ENCODE measurements at regions not wholly inside any gene's neighbourhood (a gene's known extent, or its start where the extent isn't known, plus 50 kb on each side); places are given as distances from the start of the nearest gene placed in this dataset.
"Not testable (repeated sequence)": the region's sequence is repeated elsewhere in the genome, so short reads cannot be mapped to it uniquely, and the experiment has no call there.

DNA sequence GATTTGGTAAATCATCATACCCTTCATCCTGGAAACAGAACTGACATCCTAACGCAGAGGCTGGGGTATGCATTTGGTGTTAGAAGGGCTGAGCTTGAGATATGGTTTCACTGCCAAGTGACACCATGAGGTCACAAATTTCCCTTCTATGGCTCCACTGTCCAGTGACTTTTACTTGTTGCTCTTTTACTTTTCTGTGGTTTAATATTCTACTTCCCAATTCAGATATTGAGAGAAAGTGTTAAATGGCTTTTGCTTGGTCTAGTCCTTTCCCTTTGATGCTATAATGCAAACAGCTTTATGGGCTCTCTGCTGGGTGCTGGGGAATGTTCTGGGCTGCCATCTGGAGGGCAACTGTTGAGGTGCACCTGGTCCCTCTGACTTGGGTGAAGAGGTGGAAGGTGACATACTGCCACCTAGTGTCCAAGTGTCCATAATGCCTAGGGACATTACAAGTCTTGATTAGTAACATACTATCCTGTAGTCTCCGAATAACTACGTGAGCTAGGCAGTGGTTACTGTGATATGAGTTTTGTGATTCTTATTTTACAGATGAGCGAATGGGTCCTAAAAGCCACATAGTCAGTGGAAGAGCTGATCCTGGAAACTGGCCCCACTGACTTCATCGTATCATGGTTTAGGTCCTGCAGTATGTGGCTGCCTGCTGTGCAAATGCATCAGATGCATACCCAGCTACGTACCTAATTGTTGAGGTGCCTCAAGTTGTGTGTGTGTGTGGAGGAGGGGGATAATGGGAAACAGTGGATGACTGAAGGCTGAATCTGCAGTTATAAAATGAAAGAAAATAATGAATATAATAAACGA is 149.1 kb upstream of the RAG2 start:
- peak in 53 of 56 donors; percentile 2 to 90 (median 53) for DNase-seq

DNA sequence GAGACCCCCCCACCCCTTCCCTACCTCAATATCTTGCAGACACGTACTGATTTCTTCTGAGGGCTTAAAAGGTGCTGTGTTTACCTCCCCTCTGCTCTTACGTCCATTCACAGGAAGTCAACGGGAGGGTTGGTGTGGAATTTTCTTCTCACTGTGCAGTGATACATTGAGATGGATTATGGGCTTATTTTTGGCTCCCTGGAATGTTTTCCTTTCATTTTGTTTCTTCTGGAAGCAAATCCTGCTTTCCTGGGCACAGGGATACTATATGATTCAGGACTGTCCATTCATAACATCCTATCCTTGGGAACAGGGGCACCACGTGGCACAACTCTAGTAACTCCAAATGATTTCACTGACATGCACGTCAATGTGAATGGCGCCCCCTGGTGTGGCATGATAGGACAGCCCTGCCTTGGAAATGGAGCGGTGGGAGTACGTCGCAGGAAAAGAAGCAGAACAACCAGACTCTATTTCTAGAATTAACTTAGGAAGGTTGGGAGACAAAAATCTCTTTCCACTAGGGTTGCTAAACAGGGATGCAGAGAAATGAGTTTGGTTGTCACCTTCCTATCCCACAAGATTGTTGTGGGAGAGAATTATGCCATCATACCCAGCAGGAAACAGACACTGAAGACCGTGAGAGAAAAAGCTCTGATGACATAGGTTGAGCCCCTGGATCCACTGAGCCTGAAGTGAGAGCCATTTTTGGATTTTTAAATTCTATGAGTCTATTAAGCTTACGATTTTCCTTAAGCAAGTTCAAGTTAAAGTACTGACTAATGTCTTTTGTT is 146.5 kb upstream of the RAG2 start:
- peak in 45 of 56 donors; percentile 1 to 75 (median 17) for DNase-seq

DNA sequence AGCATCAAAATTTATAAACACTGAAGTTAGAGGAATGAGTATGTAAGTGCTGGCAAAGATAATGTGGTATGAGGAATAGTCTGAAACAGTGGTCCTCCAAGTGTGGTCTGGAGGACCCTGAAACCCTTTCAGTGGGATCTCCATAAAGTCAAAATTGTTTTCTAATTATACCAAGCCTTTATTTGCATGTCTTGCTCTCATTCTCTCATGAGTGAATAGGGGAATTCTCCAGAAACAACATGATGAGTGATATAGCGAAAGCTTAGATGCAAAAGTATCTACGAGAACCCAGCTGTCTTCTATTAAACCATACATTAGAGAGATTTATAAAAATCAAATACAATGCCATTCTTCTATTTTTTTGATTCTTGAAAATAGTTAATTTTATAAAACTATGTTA is 145.0 kb upstream of the RAG2 start:
- no peak for DNase-seq

DNA sequence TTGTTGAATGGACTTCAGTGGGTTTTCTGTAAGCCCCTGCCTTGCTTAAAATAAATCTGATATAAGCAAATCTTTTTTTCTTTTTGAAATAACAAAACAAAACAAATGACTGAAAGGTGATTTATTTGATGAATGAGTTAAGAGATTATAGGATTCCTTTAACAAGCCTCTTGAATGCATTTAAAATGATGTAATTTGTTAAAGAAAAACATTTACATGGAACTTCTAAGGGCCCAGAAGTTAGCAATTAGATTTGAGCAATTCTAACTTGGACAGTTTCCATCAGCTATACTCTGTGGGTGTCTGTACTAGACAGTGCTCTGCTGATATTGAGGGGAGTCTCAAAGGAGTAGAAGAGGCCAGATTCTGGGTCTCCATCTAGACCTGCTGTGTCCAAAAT is 143.5 kb upstream of the RAG2 start:
- no peak for DNase-seq

DNA sequence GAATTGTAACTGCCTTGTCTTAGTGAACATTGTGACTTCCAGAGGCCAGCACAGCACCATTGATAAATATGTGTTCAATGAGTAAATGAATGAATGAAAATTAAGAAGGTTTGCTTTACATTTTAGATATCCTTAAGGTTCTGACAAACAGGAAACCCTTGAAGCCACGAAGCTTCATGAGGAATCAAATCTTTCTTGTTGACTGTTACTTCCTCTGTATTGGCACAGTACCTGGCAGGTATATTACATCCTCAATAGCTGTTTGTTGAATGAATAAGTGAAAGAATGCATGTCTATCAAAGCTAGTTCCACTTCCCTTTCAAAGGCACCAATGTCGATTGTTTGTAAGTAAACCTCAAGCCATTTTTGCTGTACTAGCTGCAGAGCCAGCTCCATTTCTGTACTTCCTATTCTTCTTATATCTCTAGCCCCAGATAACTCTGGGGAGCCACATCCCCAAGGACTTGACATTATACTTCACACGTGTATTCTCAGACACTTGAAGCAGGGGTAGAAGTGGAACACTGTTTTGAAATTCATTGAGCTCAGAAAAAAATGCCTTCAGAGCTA is 140.3 kb upstream of the RAG2 start:
- no peak for DNase-seq

DNA sequence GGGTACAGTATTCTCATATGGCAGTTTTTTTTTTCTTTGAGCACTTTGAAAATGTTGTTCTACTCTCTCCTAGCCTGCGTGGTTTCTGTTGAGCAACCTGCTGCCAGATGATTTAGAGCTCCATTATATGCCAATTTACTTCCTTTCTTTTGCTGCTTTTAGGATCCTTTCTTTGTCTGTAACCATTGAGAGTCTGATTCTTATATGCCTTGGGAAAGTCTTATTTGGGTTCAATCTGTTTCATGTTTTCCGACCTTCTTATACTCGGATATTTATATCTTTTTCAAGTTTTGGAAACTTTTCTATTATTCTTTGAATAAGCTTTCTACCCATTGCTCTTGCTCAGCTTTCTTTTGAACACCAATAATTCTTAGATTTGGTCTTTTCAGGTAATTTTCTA is 138.1 kb upstream of the RAG2 start:
- DNase-seq: no peak

DNA sequence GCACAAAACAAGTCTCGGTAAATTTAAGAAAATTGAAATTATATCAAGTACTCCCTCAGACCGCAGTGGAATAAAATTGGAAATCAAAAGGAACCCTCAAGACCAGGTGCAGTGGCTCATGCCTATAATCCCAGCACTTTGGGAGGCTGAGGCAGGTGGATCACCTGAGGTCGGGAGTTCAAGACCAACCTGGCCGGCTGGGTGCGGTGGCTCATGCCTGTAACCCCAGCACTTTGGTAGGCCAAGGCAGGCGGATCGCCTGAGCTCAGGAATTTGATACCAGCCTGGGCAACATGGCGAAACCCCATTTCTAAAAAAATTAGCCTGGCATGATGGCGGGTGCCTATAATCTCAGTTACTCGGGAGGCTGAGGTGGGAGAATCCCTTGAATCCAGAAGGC is 135.7 kb upstream of the RAG2 start:
- not testable (repeated sequence) for DNase-seq

DNA sequence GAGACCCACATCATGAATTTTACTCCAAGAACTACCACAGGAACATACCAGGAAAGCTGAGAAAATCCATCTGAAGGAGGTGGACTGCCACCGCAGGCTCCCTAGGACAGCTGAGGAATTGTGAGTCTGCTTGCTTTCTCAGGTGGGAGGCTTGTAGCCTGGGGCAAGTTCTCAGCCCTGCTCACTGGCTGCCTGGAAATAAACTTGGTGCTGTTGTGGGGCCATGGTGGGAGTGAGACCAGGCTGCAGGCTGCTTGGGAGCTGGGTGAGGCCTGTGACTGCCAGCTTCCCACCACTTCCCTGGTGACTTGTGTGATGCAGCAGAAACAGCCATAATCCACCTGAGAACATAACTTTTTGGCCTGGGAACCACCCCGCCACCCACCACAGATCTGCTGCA is 132.7 kb upstream of the RAG2 start:
- no peak for DNase-seq

DNA sequence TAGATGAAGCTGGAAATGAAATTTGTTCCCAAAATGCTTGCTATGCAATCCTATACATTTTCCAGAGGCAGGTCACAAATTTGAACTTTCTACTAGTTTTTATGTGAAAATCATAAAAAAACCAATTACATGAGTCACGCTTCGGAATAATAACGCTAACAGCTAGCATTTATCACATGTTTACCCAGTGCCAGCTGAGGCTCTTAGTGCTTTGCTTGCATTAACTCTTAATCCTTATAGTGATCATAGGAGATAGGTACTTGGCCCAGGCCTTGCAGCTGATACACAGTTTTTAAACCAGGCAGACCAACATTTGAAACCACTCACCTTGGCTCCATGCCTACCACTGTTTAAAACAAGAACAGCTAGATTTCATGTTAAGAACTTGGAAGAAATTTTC is 131.8 kb upstream of the RAG2 start:
- no peak for DNase-seq

DNA sequence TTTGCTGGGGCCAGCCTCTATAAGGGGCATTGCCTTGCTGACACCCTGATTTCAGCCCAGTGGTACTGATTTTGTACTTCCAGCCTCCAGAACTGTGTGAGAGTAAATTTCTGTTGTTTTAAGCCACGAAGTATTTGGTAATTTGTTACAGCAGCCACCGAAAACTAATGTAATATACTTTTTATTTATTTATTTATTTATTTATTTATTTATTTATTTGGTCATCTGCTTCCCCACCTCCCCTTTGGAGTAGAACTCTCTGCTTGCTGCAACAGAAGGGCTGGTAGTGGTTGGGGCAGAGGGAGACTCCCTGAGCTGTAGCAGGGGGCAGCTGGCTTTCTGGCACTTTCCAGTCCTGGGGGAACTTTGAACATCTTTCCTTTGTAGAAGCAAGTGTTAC is 128.4 kb upstream of the RAG2 start:
- no peak for DNase-seq

DNA sequence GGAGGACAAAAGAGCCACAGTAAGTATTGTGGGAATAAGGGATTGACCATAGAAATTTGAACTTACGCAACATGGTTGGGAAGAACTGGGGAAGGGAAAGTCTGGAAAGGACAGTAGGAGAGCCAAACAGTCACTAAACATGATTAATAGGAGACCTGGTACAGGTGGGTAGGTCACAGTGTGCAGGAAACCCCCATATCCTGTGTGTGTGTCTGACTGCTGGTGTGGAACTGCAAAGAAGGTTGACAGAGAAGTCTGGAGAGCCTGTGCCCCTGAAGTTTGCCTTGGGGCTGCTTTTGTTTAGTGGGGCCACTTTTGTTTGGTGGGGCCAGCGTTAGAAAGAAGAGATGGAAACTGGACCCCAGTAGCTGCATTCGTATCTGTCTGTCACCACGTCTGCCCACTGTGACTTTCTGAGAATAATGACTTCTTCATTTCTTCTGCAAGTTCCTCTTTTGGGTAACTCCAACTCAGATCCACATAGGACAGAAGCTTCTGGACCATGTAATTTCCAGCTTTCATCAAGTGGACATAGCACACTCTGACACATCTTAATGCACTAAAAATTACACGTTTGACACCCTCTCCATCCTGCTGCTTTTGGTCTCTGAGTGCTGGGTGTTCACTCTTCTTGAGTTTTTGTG is 126.8 kb upstream of the RAG2 start:
- DNase-seq: no peak

DNA sequence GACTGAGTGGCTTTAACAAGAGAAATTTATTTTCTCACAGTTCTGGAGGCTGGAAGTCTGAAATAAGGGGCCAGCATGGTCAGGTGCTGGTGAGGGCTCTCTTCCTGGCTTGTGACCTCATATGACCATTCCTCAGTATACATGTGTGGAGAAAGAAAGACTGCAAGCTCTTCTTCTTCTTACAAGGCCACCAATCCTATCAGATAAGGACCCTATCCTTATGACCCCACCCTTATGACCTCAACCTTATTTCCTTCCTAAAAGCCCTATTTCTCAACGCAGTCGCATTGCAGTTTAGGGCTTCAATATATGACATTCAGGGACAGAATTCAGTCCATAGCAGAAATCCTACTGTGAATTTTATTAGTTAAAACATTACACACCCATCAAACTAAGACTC is 124.4 kb upstream of the RAG2 start:
- DNase-seq: no peak

DNA sequence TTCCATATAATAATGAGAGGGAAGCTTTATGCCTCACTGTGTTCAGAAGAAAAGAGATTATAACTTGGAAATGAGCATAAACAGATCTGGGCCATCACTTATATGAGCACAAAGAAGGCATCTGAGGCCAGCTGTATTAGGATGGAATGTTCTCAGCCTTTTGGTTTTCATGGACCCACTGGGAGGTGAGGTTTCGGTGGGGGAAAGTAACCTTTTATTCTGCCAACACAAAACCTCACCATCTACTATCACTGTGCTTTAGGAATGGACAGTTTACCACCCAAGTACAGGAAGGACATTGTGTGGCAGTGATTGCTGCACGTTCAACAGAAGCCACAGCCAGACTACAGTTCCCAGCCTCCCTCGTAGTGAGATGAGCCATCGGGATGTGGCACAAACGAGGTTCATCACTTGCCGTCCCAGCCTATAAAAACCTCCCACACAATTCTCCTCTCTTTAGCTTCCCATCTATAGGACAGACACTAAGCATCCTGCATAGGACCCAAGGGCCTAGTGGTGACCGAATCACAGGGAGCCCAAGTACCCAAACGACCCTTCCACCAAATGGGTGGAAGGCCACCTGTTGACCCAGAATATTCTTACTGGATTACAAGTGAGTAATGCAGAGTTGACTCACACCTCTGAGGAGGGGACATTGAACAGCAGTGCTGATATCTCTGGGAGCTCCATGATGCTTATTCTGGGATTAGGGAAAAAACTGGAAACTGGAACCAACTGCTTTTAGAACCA is 121.5 kb upstream of the RAG2 start:
- DNase-seq: no peak

DNA sequence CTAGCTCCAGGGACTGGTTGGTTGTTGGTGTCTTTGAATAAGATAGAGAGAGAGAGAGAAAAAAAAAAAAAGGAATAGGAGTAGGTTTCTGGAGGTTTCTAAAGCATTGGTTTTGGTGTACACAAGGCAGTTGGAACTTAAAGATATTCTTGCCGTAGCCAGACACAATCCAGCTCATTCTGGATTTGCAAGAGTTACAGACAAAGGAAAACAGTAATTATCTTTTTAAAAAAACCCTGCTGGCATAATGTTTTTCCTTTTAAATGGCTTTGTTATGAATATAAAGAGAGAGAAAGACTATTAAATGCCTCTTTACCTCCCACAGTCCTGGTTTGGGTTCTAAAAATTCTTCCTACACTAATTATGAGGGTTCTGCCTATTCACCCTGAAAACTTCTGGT is 120.4 kb upstream of the RAG2 start:
- DNase-seq: no peak

DNA sequence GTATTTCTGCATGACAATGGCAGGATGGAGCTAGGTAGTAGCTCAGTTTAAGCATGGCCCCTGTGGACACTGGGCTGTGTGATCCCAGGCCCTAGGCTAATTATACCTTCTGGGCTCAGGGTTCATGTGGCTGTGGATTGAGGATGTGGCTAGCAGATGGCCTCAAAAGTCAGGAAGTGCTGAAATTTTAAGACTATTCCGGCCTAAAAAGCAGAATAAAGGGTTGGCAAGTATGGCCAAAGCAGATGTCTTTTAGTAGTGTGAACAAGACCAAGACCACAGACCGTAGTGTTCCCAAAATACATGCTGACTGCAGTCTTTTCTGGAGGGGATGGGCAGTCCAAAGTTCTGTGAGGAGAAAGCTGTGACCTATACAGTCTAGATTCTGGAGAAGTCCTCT is 115.7 kb upstream of the RAG2 start:
- DNase-seq: peak in 10 of 56 donors; percentile 1 to 47 (median 11)

DNA sequence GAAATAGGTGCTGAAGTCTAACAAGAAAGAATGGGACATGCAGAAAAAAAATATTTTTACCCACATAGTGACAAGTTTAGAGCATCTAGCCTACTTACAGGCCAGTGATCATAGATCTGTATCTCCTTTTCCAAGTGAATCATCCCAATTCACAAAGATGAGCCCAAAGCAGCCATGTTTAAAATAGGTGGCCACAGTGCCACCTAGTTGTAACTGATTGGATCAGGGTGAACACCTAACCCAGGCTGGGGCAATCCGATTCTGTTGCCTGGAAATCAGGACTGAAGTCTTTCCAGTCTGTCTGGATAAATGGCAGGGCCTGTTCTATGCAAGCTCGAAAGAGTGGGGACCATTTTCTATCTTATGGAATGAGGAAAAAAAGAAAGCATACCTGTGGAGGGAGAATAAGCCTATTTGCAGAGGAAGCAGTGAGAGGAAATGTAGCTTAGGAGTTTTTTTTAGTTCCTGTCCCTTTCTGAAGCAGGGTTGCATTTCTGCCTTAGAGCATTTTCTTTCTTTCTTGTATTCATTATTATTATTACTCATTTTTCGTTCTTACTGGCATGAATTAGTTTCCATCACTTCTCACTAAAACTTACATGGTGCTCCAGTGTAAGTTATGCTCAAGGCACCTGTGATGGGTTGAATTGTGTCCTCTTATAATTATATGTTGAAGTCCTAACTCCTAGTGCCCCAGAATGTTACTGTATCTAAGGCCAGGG is 113.2 kb upstream of the RAG2 start:
- DNase-seq: no peak

Measured in amygdala (tissue), 56 donors.